Erythroblast (primary cell): ENCODE measurements at regions not wholly inside any gene's neighbourhood (a gene's known extent, or its start where the extent isn't known, plus 50 kb on each side); places are given as distances from the start of the nearest gene placed in this dataset.

Experiments
- GATA1 ChIP-seq: IDR thresholded peaks from 2 replicates; pipeline ENCODE4 v1.6.1; 2011; ENCODE audit warnings: low read depth, mild to moderate bottlenecking, control low read depth, low read length, moderate library complexity
- POLR2A ChIP-seq: IDR thresholded peaks from 2 replicates; pipeline ENCODE4 v1.6.1; 2011; ENCODE audit warnings: mild to moderate bottlenecking, low read length

- TF ChIP-seq POLR2A (no peak), GATA1 (no peak)
Observed at GRCh38 chr11:11189506-11189905, 163.5 kb downstream of the CSNK2A3 start.
